Gastrocnemius medialis (tissue), 4 donors: ENCODE measurements at regions not wholly inside any gene's neighbourhood (a gene's known extent, or its start where the extent isn't known, plus 50 kb on each side); places are given as distances from the start of the nearest gene placed in this dataset.
"Not testable (repeated sequence)": the region's sequence is repeated elsewhere in the genome, so short reads cannot be mapped to it uniquely, and the experiment has no call there.

Source experiments
- POLR2A ChIP-seq, 2 donors: fragments of 450-650 bp; IDR thresholded peaks; one replicate each; pipeline ENCODE4 v1.6.1; 2017; ENCODE audit warnings: antibody characterized with exemption in 2 of 2, mild to moderate bottlenecking in 2 of 2, moderate library complexity in 2 of 2
- TF ChIP-seq, protein P1 (sequence below), 5 experiments: fragments of 450-650 bp in 3 of 5; fragments of 200-600 bp in 2 of 5; sonication (generic) in 2 of 5; IDR thresholded peaks in 4 of 5; conservative IDR thresholded peaks in 1 of 5; 1 replicate in 4 of 5; 2 replicates in 1 of 5; pipeline ENCODE4 v1.5.1; 2016 to 2019; ENCODE audit warnings: antibody characterized with exemption in 5 of 5, mild to moderate bottlenecking in 3 of 5, moderate library complexity in 3 of 5

DNA sequence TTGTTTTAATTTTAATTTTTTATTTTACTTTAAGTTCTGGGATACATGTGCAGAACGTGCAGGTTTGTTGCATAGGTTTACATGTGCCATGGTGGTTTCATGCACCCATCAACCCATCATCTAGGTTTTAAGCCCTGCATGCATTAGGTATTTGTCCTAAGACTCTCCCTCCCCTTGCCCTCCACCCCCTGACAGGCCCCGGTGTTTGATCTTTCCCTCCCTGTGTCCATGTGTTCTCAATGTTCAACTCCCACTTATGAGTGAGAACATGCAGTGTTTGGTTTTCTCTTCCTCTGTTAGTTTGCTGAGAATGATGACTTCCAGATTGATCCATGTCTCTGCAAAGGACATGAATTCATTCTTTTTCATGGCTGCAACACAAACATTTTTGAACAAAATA lies 50.3 kb upstream of the MCUR1 start:
- TF ChIP-seq, protein P1, sequence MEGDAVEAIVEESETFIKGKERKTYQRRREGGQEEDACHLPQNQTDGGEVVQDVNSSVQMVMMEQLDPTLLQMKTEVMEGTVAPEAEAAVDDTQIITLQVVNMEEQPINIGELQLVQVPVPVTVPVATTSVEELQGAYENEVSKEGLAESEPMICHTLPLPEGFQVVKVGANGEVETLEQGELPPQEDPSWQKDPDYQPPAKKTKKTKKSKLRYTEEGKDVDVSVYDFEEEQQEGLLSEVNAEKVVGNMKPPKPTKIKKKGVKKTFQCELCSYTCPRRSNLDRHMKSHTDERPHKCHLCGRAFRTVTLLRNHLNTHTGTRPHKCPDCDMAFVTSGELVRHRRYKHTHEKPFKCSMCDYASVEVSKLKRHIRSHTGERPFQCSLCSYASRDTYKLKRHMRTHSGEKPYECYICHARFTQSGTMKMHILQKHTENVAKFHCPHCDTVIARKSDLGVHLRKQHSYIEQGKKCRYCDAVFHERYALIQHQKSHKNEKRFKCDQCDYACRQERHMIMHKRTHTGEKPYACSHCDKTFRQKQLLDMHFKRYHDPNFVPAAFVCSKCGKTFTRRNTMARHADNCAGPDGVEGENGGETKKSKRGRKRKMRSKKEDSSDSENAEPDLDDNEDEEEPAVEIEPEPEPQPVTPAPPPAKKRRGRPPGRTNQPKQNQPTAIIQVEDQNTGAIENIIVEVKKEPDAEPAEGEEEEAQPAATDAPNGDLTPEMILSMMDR (IDR thresholded peaks at IDR 0.05 in 4 of 5, conservative IDR thresholded peaks at IDR 0.05 in 1 of 5), result not testable (repeated sequence)
- TF ChIP-seq POLR2A (IDR thresholded peaks at IDR 0.05), result not testable (repeated sequence)
